NCI-H2081 treated with DMSO at 0.1 percent for 48 hours (cell line): ENCODE measurements at regions not wholly inside any gene's neighbourhood (a gene's known extent, or its start where the extent isn't known, plus 50 kb on each side); places are given as distances from the start of the nearest gene placed in this dataset.

ENCODE experiments used
- DNase-seq: peaks from one replicate; lab custom pipeline; 2025; lab: John Stamatoyannopoulos, UW

- DNase-seq, result no peak
Measured at GRCh38 chr5:168207450-168208029, 83.9 kb upstream of the WWC1 start.

- no peak for DNase-seq
Measured at GRCh38 chr5:168209244-168209995, 82.0 kb upstream of the WWC1 start.

GRCh38 chr5:168209997-168210396, 81.4 kb upstream of the WWC1 start:
- no peak for DNase-seq

- DNase-seq, result no peak
Measured at GRCh38 chr5:168211245-168211644, 80.2 kb upstream of the WWC1 start.

GRCh38 chr5:168211936-168212335, 79.5 kb upstream of the WWC1 start:
- DNase-seq, result no peak

GRCh38 chr5:168214071-168214470, 77.4 kb upstream of the WWC1 start:
- DNase-seq, result no peak

- DNase-seq, result no peak
Measured at GRCh38 chr5:168214886-168215285, 76.6 kb upstream of the WWC1 start.

GRCh38 chr5:168215646-168216045, 75.8 kb upstream of the WWC1 start:
- no peak for DNase-seq

GRCh38 chr5:168216989-168217388, 74.5 kb upstream of the WWC1 start:
- DNase-seq, result no peak

GRCh38 chr5:168217497-168217896, 73.9 kb upstream of the WWC1 start:
- no peak for DNase-seq

GRCh38 chr5:168218746-168219145, 72.7 kb upstream of the WWC1 start:
- DNase-seq, result no peak

GRCh38 chr5:168219515-168220410, 71.7 kb upstream of the WWC1 start:
- no peak for DNase-seq

GRCh38 chr5:168224085-168224484, 67.4 kb upstream of the WWC1 start:
- no peak for DNase-seq

- no peak for DNase-seq
Measured at GRCh38 chr5:168226012-168226411, 65.4 kb upstream of the WWC1 start.

- no peak for DNase-seq
Measured at GRCh38 chr5:168227001-168227400, 64.4 kb upstream of the WWC1 start.

- DNase-seq, result no peak
Measured at GRCh38 chr5:168227973-168228615, 63.4 kb upstream of the WWC1 start.

- DNase-seq, result no peak
Measured at GRCh38 chr5:168228668-168229067, 62.8 kb upstream of the WWC1 start.

GRCh38 chr5:168234133-168234532, 57.3 kb upstream of the WWC1 start:
- no peak for DNase-seq

- no peak for DNase-seq
Measured at GRCh38 chr5:168238463-168238862, 53.0 kb upstream of the WWC1 start.

GRCh38 chr5:168239325-168239724, 52.1 kb upstream of the WWC1 start:
- no peak for DNase-seq
